VCaP (cell line): ENCODE measurements at regions not wholly inside any gene's neighbourhood (a gene's known extent, or its start where the extent isn't known, plus 50 kb on each side); places are given as distances from the start of the nearest gene placed in this dataset.

Experiments
- H3K27ac ChIP-seq: fragments of 450-650 bp; 2 replicates; pipeline ENCODE4 v1.5.1; 2017
- TF ChIP-seq, protein P1 (sequence below): fragments of 450-650 bp; conservative IDR thresholded peaks from 2 replicates; pipeline ENCODE4 v1.5.1; 2017; ENCODE audit warnings: mild to moderate bottlenecking, moderate library complexity

DNA sequence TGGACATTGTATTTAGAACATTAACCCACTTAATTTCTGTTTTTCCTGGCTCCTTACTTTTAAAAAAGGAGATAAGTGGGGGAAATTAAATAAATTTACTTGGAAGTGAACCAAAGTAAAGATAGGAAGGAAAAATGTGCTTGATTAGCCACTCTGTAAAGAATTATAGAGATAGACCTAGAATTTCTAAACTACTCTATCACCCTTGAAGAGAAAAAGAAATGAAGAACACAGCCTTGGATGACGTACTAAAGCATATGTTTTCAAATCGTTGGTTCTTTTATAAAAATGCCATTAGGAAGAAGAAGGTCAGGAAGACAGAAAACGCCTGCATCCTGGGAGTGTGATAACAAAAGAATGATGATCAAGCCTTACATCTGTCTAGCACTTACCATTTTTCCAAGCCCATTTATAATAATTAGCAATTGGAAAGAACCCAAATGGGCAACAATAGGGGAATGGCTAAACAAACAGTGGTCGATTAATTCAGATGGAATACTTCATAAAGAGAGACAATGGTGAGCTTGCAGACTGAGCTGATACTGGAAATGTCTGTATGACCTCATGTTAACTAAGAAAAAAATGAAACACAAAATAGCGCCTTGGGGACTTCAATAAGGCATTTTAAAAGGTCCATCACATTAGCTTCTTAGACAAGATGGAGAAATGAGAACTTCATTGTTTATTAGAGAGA, 81.0 kb upstream of the LRRC55 start:
- TF ChIP-seq, protein P1, sequence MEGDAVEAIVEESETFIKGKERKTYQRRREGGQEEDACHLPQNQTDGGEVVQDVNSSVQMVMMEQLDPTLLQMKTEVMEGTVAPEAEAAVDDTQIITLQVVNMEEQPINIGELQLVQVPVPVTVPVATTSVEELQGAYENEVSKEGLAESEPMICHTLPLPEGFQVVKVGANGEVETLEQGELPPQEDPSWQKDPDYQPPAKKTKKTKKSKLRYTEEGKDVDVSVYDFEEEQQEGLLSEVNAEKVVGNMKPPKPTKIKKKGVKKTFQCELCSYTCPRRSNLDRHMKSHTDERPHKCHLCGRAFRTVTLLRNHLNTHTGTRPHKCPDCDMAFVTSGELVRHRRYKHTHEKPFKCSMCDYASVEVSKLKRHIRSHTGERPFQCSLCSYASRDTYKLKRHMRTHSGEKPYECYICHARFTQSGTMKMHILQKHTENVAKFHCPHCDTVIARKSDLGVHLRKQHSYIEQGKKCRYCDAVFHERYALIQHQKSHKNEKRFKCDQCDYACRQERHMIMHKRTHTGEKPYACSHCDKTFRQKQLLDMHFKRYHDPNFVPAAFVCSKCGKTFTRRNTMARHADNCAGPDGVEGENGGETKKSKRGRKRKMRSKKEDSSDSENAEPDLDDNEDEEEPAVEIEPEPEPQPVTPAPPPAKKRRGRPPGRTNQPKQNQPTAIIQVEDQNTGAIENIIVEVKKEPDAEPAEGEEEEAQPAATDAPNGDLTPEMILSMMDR, result no peak
- peak overlapping the region; percentile 43; the same call in 1 of the 2 replicates for H3K27ac ChIP-seq

DNA sequence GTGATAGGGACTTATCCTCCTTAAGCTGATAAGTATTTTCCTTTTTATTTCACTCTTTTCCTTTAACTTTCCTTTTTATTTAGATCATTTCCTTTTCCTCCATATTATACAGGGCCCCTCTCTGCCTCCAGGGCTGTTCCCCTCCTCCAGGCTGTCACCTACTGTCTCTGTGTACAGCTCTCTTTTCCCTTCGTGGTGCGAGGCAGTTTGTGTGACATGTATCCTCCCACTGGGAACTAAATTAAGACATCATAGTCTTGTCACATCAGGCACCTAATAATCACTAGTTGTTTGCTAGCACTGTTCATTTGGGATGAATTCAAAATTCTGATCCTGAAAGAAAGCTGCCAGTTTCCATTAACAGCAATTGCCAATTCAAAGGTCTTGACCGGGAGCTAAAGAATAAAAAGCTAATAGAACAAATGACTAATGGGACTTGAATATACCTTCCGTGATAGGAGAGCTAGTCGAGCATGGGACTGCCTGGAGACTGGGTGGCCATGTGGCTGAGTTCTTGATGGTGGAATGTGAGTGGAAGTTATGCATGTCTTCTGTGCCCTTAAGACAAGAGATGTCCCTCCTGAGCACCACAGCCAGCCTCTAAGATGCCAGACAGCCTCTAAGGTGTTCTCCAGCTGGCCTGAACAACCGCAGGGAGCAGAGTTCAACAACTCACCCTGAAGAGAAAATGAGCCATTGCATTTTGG, 77.7 kb upstream of the LRRC55 start:
- TF ChIP-seq, protein P1, result no peak
- H3K27ac ChIP-seq, result no peak overlapping the region

DNA sequence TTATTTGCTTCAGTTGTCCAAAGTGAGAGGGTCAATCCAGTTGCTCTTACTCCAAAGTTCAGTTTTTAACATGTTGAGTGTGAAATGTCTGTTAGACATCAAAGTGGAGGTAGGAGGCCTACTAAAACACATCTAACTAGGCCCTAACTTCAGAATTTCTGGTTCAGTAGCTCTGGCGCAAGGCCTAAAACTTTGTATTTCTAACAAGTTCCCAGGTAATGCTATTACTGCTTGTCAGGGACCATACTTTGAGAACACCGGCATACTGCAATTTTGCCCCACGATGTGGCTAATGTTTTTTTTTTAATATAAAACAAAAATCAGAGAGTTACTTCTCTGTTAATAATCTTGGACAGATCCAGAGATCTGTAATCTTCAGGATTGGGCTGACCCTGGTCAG, 72.4 kb upstream of the LRRC55 start:
- TF ChIP-seq, protein P1, result no peak
- no peak overlapping the region for H3K27ac ChIP-seq

DNA sequence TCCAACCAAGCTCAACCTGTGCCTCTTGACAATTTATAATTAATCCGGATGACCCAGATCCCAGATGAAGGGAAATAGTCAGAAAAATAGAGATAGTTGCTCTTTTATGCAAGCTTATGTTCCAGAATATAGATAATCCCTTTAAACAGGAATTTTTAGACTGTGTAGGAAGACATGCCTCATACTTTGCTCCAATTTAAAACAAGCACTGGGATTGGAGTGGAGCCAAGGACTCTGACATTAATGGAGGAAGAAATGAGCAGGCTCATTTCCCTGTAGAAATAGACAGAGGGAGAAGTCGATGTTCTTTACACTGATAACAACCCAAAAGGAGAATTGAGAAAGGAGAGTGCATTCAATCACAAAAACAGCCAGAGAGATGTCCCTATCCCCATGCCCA, 70.1 kb upstream of the LRRC55 start:
- TF ChIP-seq, protein P1, result no peak
- H3K27ac ChIP-seq, result no peak overlapping the region

DNA sequence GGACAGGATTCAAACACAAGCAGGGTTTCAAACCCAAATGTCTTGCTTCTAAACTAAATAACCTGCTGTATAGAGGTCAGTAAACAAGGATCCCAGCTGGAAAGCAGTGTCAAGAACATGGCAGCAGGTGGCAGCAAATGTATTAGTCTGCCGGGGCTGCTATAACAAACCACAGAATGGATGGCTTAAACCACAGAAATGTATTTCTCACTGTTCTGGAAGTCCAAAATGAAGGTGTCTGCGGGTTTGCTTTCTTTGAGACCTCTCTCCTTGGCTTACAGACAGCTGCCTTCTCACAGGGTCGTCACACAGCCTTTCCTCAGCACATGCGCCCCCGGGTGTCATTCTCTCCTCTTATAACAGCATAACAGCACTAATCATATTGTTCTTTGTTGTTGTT, 65.1 kb upstream of the LRRC55 start:
- TF ChIP-seq, protein P1, result peak; percentile 88
- H3K27ac ChIP-seq, result peak overlapping the region; percentile 20; the same call in 1 of the 2 replicates

DNA sequence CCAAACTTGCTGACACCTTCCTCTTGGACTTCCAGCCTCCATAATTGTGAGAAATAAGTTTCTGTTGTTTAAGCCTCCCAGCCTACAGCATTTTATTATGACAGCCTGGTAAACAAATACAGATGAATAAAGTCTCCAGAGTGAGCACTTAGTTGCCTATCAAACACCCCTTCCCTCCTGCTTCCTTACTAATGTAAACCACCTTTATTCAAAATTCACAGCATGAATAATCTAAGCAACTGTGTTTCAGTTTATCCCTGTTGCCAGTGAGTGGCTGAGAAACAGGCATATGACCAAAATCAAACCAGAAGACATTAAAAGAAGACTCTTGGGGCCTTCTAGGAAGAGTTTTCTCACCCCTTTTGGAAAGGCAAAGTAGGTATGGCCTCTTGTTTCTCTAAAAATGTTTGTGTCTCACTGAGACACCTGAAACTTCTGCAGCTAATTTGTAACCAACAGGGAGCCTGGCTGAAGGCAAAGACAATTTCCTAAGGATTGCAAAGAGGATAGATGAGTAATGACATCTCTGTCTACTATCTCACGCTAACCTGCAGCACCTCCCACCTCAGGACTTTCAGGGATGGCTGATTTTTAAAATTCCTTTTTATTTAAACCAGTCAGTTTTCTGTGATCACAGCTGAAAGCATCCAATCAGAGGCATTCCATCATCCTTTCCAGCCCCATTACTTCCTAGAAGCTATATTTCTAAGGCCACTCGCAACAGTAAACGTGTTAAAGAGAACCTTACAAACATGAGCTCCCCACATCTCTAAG, 61.4 kb upstream of the LRRC55 start:
- no peak overlapping the region for H3K27ac ChIP-seq
- TF ChIP-seq, protein P1, result no peak

DNA sequence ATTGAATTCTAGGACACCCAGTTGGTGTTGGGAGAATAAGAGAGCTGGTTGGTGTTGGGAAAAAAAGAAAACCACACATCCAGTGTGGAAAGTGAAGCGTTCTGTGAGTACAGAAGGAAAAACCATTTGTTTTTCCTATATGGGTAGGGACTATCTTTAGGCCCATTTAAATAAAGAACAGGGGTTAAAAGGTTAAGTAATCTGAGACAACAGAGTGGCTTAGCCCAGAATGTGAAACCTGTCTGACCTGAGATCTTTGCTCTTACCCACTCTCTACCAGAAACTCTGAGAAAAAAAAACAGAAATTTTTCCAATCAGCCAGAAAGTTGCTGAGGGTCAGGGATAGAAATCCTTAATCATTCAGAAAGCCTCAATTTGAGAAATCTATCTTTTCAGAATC, 59.8 kb upstream of the LRRC55 start:
- no peak overlapping the region for H3K27ac ChIP-seq
- TF ChIP-seq, protein P1, result no peak
